WTC11 (cell line): ENCODE measurements at regions not wholly inside any gene's neighbourhood (a gene's known extent, or its start where the extent isn't known, plus 50 kb on each side); places are given as distances from the start of the nearest gene placed in this dataset.

Experiments
- ATAC-seq: fragments of 200-7000 bp; cut with Tn5 transposase; 2 replicates; pipeline ENCODE4 v1.10.0; 2021; ENCODE audit warnings: mild to moderate bottlenecking, moderate library complexity
- CTCF ChIA-PET: fragments of 300-600 bp; sonication (Branson Sonifier 250); formaldehyde crosslinking; loops from one replicate; lab custom pipeline; 2021; ENCODE audit warnings: antibody characterized with exemption; lab: Charles Lee
- POLR2A ChIA-PET: fragments of 350-600 bp; sonication (Branson Sonifier 250); formaldehyde crosslinking; loops from one replicate; lab custom pipeline; 2021; ENCODE audit warnings: antibody characterized with exemption; lab: Charles Lee
- DNase-seq: peaks from one replicate; pipeline ENCODE4 v3.0.0; 2021; ENCODE audit warnings: low spot score
- H3K27ac Mint-ChIP-seq: 2 replicates; pipeline ENCODE4 v1.8.0; 2021; ENCODE audit warnings: mixed read lengths
- H3K27me3 Mint-ChIP-seq: 2 replicates; pipeline ENCODE4 v1.8.0; 2021; ENCODE audit warnings: low read depth, mild to moderate bottlenecking, moderate library complexity, mixed read lengths
- H3K36me3 Mint-ChIP-seq: 2 replicates; pipeline ENCODE4 v1.8.0; 2021; ENCODE audit warnings: mixed read lengths
- H3K4me1 Mint-ChIP-seq: 2 replicates; pipeline ENCODE4 v1.8.0; 2022; ENCODE audit warnings: mixed read lengths
- H3K4me3 Mint-ChIP-seq: 2 replicates; pipeline ENCODE4 v1.8.0; 2021; ENCODE audit warnings: mild to moderate bottlenecking, moderate library complexity, mixed read lengths
- H3K9me3 Mint-ChIP-seq: 2 replicates; pipeline ENCODE4 v1.8.0; 2021; ENCODE audit warnings: mixed read lengths
- ATF2 ChIP-seq: sonication (generic); formaldehyde crosslinking; IDR thresholded peaks from 2 replicates; pipeline ENCODE4 v1.8.1; 2022; ENCODE audit warnings: low read depth, missing genetic modification reagents, borderline replicate concordance
- CREM ChIP-seq: sonication (generic); formaldehyde crosslinking; IDR thresholded peaks from 2 replicates; pipeline ENCODE4 v1.8.1; 2022; ENCODE audit warnings: mild to moderate bottlenecking, missing genetic modification reagents, moderate library complexity
- CTCF ChIP-seq: fragments of 200-600 bp; IDR thresholded peaks from 2 replicates; pipeline ENCODE4 v1.8.0; 2022; ENCODE audit warnings: antibody characterized with exemption
- ELF4 ChIP-seq: sonication (generic); formaldehyde crosslinking; IDR thresholded peaks from 2 replicates; pipeline ENCODE4 v1.8.1; 2022; ENCODE audit warnings: low read depth, mild to moderate bottlenecking, moderate library complexity, missing genetic modification reagents
- IRF1 ChIP-seq: sonication (generic); formaldehyde crosslinking; IDR thresholded peaks from 2 replicates; pipeline ENCODE4 v1.8.0; 2023; ENCODE audit warnings: missing genetic modification reagents
- NFYB ChIP-seq: sonication (generic); formaldehyde crosslinking; conservative IDR thresholded peaks from 2 replicates; pipeline ENCODE4 v1.8.0; 2022; ENCODE audit warnings: low read depth, missing genetic modification reagents
- NR2C2 ChIP-seq: sonication (generic); formaldehyde crosslinking; IDR thresholded peaks from 2 replicates; pipeline ENCODE4 v1.8.0; 2022; ENCODE audit warnings: mild to moderate bottlenecking, missing genetic modification reagents
- PREB ChIP-seq: sonication (generic); formaldehyde crosslinking; IDR thresholded peaks from 2 replicates; pipeline ENCODE4 v1.8.1; 2022; ENCODE audit warnings: mild to moderate bottlenecking, missing genetic modification reagents, moderate library complexity, borderline replicate concordance
- RELA ChIP-seq: sonication (generic); formaldehyde crosslinking; IDR thresholded peaks from 2 replicates; pipeline ENCODE4 v1.8.1; 2022; ENCODE audit warnings: missing genetic modification reagents, mild to moderate bottlenecking, borderline replicate concordance
- SOX15 ChIP-seq: fragments of 250-450 bp; sonication (Bioruptor Pico); IDR thresholded peaks from 2 replicates; pipeline ENCODE4 v1.9.0; 2021; ENCODE audit warnings: mild to moderate bottlenecking
- TEAD4 ChIP-seq: sonication (generic); formaldehyde crosslinking; IDR thresholded peaks from 2 replicates; pipeline ENCODE4 v1.8.0; 2022; ENCODE audit warnings: mild to moderate bottlenecking, missing genetic modification reagents
- USF1 ChIP-seq: sonication (generic); formaldehyde crosslinking; IDR thresholded peaks from 2 replicates; pipeline ENCODE4 v1.8.0; 2022; ENCODE audit warnings: mild to moderate bottlenecking, missing genetic modification reagents
- ZNF425 ChIP-seq: fragments of 250-450 bp; sonication (Bioruptor Pico); conservative IDR thresholded peaks from 2 replicates; pipeline ENCODE4 v1.9.0; 2021; ENCODE audit warnings: mild to moderate bottlenecking
- ZSCAN18 ChIP-seq: fragments of 250-450 bp; sonication (Bioruptor Pico); IDR thresholded peaks from 2 replicates; pipeline ENCODE4 v2.1.2; 2022; ENCODE audit warnings: mild to moderate bottlenecking, moderate library complexity

- H3K4me3 Mint-ChIP-seq, result no peak overlapping the region
- CTCF ChIA-PET, result no interaction called here
- no peaks in the 10 kb centered on the region for H3K36me3 Mint-ChIP-seq
- H3K27me3 Mint-ChIP-seq, result peaks cover 3% of the 10 kb centered on the region
- no peak for ATAC-seq
- TF ChIP-seq IRF1, result no peak
- no peak for TF ChIP-seq CREM
- no peak for TF ChIP-seq TEAD4 (CRISPR knock-in tag)
- TF ChIP-seq ZNF425 (CRISPR knock-in tag), result no peak
- no peak for TF ChIP-seq CTCF
- no peak for TF ChIP-seq PREB (CRISPR knock-in tag)
- no peak for TF ChIP-seq RELA (CRISPR knock-in tag)
- no peak for TF ChIP-seq SOX15 (CRISPR knock-in tag)
- TF ChIP-seq ELF4 (CRISPR knock-in tag), result no peak
- no peak for TF ChIP-seq NFYB (CRISPR knock-in tag)
- TF ChIP-seq USF1 (CRISPR knock-in tag), result no peak
- H3K9me3 Mint-ChIP-seq, result no peaks in the 10 kb centered on the region
- no peaks in the 10 kb centered on the region for H3K4me1 Mint-ChIP-seq
- H3K27ac Mint-ChIP-seq, result no peak overlapping the region
- POLR2A ChIA-PET, result no interaction called here
- DNase-seq, result no peak
Measured at GRCh38 chr9:1440256-1440655, 390.1 kb downstream of the DMRT2 start.

GRCh38 chr9:1442105-1442504 is 391.9 kb downstream of the DMRT2 start:
- CTCF ChIA-PET, result no interaction called here
- H3K27ac Mint-ChIP-seq, result no peak overlapping the region
- no peak for ATAC-seq
- DNase-seq, result no peak
- H3K4me3 Mint-ChIP-seq, result no peak overlapping the region
- H3K9me3 Mint-ChIP-seq, result no peaks in the 10 kb centered on the region
- H3K36me3 Mint-ChIP-seq, result no peaks in the 10 kb centered on the region
- H3K27me3 Mint-ChIP-seq, result no peaks in the 10 kb centered on the region; the same call in none of the 2 replicates
- TF ChIP-seq ZSCAN18 (CRISPR knock-in tag) (no peak), NR2C2 (no peak), ATF2 (CRISPR knock-in tag) (no peak)
- no peaks in the 10 kb centered on the region for H3K4me1 Mint-ChIP-seq
- POLR2A ChIA-PET, result no interaction called here
